ENCODE measurements at regions not wholly inside any gene's neighbourhood (a gene's known extent, or its start where the extent isn't known, plus 50 kb on each side); places are given as distances from the start of the nearest gene placed in this dataset.

DNA sequence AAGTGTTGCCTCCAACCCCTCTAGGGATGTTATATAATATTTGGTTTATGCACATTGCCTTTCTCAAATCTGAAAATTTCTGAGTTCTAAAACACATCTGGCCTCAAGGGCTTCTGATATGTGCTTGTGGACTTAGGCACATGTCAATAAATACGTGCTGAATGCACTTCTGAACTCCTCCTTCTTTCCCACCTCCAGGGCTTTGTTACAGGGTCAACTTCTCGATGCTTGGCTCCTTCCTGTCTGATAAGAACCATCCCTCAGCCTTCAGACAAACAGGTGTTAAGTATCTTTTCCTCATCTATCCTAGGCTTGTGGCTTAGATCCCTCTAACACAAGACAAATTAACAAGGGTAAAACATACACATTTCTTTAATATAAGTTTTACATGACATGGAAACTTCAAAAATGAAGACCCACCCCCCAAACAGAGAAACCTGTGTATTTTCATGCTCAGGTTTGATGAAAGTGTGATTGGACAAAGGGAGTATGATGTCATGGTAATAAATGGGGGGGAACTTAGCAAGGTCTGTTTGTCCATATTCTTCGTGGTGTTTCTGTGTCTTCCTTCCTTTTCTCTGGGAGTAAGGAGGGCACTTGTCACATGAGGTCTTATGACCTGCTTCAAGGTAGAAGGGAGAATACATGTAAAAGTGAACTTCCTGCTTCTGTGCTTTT, 326.9 kb downstream of the CD83 start:
- H3K4me1 ChIP-seq (ENCODE audit: control insufficient read depth, insufficient read depth, low read depth, low read length), result no peaks in the 10 kb centered on the region
- no peak overlapping the region for H2AFZ ChIP-seq (ENCODE audit: low read depth, low read length)
- H3K4ac ChIP-seq (ENCODE audit: low read depth in 1 of 2, low read length in 2 of 2), result no peak overlapping the region
- H3K4me3 ChIP-seq (ENCODE audit: insufficient read depth in 1 of 2, low read depth in 1 of 2, low read length in 2 of 2), result no peak overlapping the region
- no peak overlapping the region for H4K91ac ChIP-seq (ENCODE audit: low read length)
- no peaks in the 10 kb centered on the region for H3K27me3 ChIP-seq (ENCODE audit: control insufficient read depth in 1 of 2, insufficient read depth in 1 of 2, low read length in 2 of 2)
- no peaks in the 10 kb centered on the region for H3K36me3 ChIP-seq (ENCODE audit: control insufficient read depth in 1 of 2, insufficient read depth in 2 of 2, low read depth in 1 of 2, low read length in 2 of 2)
- 69% methylated on average over 3 of the region's 3 CpGs for WGBS
- no peak overlapping the region for H3K14ac ChIP-seq (ENCODE audit: low read length in 2 of 2)
- H3K9me3 ChIP-seq (ENCODE audit: control insufficient read depth, low read length), result peaks cover 3% of the 10 kb centered on the region
- H3K23ac ChIP-seq (ENCODE audit: low read length in 2 of 2), result no peak overlapping the region
- H2AK5ac ChIP-seq (ENCODE audit: low read length, severe bottlenecking), result no peak overlapping the region
- H3K27ac ChIP-seq (ENCODE audit: low read length, poor library complexity, severe bottlenecking), result no peak overlapping the region
- H3K18ac ChIP-seq (ENCODE audit: low read depth in 1 of 2, low read length in 2 of 2), result no peak overlapping the region
- no peak overlapping the region for H2BK5ac ChIP-seq (ENCODE audit: low read depth, low read length, poor library complexity, severe bottlenecking)
- H2BK15ac ChIP-seq (ENCODE audit: low read depth, poor library complexity, severe bottlenecking), result no peak overlapping the region
- no peak overlapping the region for H2BK120ac ChIP-seq (ENCODE audit: low read depth, low read length)
- no peak overlapping the region for H4K8ac ChIP-seq (ENCODE audit: low read length)
- H3K9ac ChIP-seq (ENCODE audit: low read length), result no peak overlapping the region
- H2BK12ac ChIP-seq (ENCODE audit: low read length in 2 of 2), result no peak overlapping the region
- no peaks in the 10 kb centered on the region for H3K79me1 ChIP-seq (replicated peaks; ENCODE audit: low read length, poor library complexity, severe bottlenecking)
- no peak overlapping the region for H3K4me2 ChIP-seq (ENCODE audit: low read length, poor library complexity, severe bottlenecking)
- DNase-seq, result no peak

DNA sequence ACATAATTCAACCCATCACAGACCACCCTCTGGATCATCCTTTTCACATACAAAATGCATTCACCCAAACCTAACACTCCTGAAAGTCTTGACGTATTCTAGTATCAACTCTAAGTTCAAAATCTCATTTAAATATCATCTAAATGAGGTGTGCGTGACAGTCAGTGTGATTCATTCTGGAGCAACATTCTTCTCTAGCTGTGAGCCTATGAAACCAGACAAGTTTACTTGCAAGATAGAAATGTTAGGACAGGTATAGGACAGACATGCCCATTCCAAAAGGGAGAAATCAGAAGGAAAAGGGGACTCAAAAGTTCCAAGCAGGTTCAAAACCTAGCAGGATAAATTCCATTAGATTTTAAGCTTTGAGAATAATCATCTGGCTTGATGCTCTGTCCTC, 329.7 kb downstream of the CD83 start:
- H2BK5ac ChIP-seq (ENCODE audit: low read depth, low read length, poor library complexity, severe bottlenecking), result no peak overlapping the region
- H3K27me3 ChIP-seq (ENCODE audit: control insufficient read depth in 1 of 2, insufficient read depth in 1 of 2, low read length in 2 of 2), result no peaks in the 10 kb centered on the region
- H3K27ac ChIP-seq (ENCODE audit: low read length, poor library complexity, severe bottlenecking), result no peak overlapping the region
- no peak overlapping the region for H3K23ac ChIP-seq (ENCODE audit: low read length in 2 of 2)
- H2AFZ ChIP-seq (ENCODE audit: low read depth, low read length), result no peak overlapping the region
- H3K4ac ChIP-seq (ENCODE audit: low read depth in 1 of 2, low read length in 2 of 2), result no peak overlapping the region
- no peak overlapping the region for H2AK5ac ChIP-seq (ENCODE audit: low read length, severe bottlenecking)
- no peak overlapping the region for H3K4me3 ChIP-seq (ENCODE audit: insufficient read depth in 1 of 2, low read depth in 1 of 2, low read length in 2 of 2)
- no peak overlapping the region for H2BK120ac ChIP-seq (ENCODE audit: low read depth, low read length)
- no peak overlapping the region for H2BK15ac ChIP-seq (ENCODE audit: low read depth, poor library complexity, severe bottlenecking)
- no peak overlapping the region for H3K14ac ChIP-seq (ENCODE audit: low read length in 2 of 2)
- peaks cover 3% of the 10 kb centered on the region for H3K9me3 ChIP-seq (ENCODE audit: control insufficient read depth, low read length)
- DNase-seq, result no peak
- H4K8ac ChIP-seq (ENCODE audit: low read length), result no peak overlapping the region
- H3K79me1 ChIP-seq (replicated peaks; ENCODE audit: low read length, poor library complexity, severe bottlenecking), result no peaks in the 10 kb centered on the region
- H4K91ac ChIP-seq (ENCODE audit: low read length), result no peak overlapping the region
- no peak overlapping the region for H3K18ac ChIP-seq (ENCODE audit: low read depth in 1 of 2, low read length in 2 of 2)
- H3K36me3 ChIP-seq (ENCODE audit: control insufficient read depth in 1 of 2, insufficient read depth in 2 of 2, low read depth in 1 of 2, low read length in 2 of 2), result no peaks in the 10 kb centered on the region
- H3K4me2 ChIP-seq (ENCODE audit: low read length, poor library complexity, severe bottlenecking), result no peak overlapping the region
- no peaks in the 10 kb centered on the region for H3K4me1 ChIP-seq (ENCODE audit: control insufficient read depth, insufficient read depth, low read depth, low read length)
- H3K9ac ChIP-seq (ENCODE audit: low read length), result no peak overlapping the region
- H2BK12ac ChIP-seq (ENCODE audit: low read length in 2 of 2), result no peak overlapping the region
- WGBS, result 100% methylated on average over 2 of the region's 2 CpGs

DNA sequence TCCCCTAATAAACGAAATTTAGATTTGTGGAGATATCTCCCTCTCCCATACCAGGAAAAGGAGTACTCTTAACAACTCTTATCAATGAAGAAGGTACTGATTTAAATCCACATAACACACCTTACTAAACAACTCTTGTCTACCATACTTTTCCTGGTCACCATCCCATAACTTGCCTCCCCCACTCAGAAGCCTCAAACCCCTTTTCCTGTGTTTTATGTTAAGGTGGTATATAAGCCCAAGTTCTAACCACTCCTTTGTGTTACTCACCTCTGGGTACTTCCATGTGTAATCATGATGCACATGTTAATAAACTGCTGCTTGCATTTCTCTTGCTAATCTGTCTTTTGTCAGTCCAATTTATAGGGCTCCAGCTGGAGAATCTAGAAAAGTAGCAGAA, 330.7 kb downstream of the CD83 start:
- H2BK12ac ChIP-seq (ENCODE audit: low read length in 2 of 2), result no peak overlapping the region
- H2BK120ac ChIP-seq (ENCODE audit: low read depth, low read length), result no peak overlapping the region
- H2AFZ ChIP-seq (ENCODE audit: low read depth, low read length), result no peak overlapping the region
- H3K23ac ChIP-seq (ENCODE audit: low read length in 2 of 2), result no peak overlapping the region
- H2AK5ac ChIP-seq (ENCODE audit: low read length, severe bottlenecking), result no peak overlapping the region
- 69% methylated on average over 1 of the region's 1 CpG for WGBS
- no peak overlapping the region for H3K14ac ChIP-seq (ENCODE audit: low read length in 2 of 2)
- H2BK15ac ChIP-seq (ENCODE audit: low read depth, poor library complexity, severe bottlenecking), result no peak overlapping the region
- H3K4me2 ChIP-seq (ENCODE audit: low read length, poor library complexity, severe bottlenecking), result no peak overlapping the region
- H4K91ac ChIP-seq (ENCODE audit: low read length), result no peak overlapping the region
- no peaks in the 10 kb centered on the region for H3K79me1 ChIP-seq (replicated peaks; ENCODE audit: low read length, poor library complexity, severe bottlenecking)
- H2BK5ac ChIP-seq (ENCODE audit: low read depth, low read length, poor library complexity, severe bottlenecking), result no peak overlapping the region
- H3K9ac ChIP-seq (ENCODE audit: low read length), result no peak overlapping the region
- DNase-seq, result no peak
- H3K9me3 ChIP-seq (ENCODE audit: control insufficient read depth, low read length), result peaks cover 3% of the 10 kb centered on the region
- no peak overlapping the region for H3K27ac ChIP-seq (ENCODE audit: low read length, poor library complexity, severe bottlenecking)
- no peaks in the 10 kb centered on the region for H3K36me3 ChIP-seq (ENCODE audit: control insufficient read depth in 1 of 2, insufficient read depth in 2 of 2, low read depth in 1 of 2, low read length in 2 of 2)
- H3K4ac ChIP-seq (ENCODE audit: low read depth in 1 of 2, low read length in 2 of 2), result no peak overlapping the region
- no peaks in the 10 kb centered on the region for H3K27me3 ChIP-seq (ENCODE audit: control insufficient read depth in 1 of 2, insufficient read depth in 1 of 2, low read length in 2 of 2)
- no peak overlapping the region for H3K4me3 ChIP-seq (ENCODE audit: insufficient read depth in 1 of 2, low read depth in 1 of 2, low read length in 2 of 2)
- no peak overlapping the region for H4K8ac ChIP-seq (ENCODE audit: low read length)
- peaks cover 3% of the 10 kb centered on the region for H3K4me1 ChIP-seq (ENCODE audit: control insufficient read depth, insufficient read depth, low read depth, low read length)
- no peak overlapping the region for H3K18ac ChIP-seq (ENCODE audit: low read depth in 1 of 2, low read length in 2 of 2)

DNA sequence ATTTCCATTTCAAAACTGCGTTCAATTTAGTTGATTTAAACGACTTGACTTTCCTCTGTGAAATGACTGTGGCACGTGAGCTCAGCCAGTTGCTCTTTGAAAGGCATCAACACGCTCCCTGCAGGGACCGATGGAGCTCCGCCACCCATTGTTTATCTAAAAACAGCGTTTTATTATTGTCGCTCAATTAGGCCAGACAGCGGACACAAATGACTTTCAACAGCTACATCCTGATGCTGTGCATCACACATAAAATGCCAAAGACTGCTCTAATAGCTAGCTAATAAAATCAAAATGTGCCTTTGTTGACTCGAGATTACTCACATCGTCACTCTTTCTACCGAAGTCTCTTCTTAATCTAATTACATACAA, 332.5 kb downstream of the CD83 start:
- WGBS, result 40% methylated on average over 12 of the region's 12 CpGs
- Histone ChIP-seq H3K79me1 (replicated peaks; ENCODE audit: low read length, poor library complexity, severe bottlenecking) (no peaks in the 10 kb centered on the region), H3K4ac (ENCODE audit: low read depth in 1 of 2, low read length in 2 of 2) (no peak overlapping the region), H4K91ac (ENCODE audit: low read length) (no peak overlapping the region), H3K4me3 (ENCODE audit: insufficient read depth in 1 of 2, low read depth in 1 of 2, low read length in 2 of 2) (no peak overlapping the region), H3K27me3 (ENCODE audit: control insufficient read depth in 1 of 2, insufficient read depth in 1 of 2, low read length in 2 of 2) (no peaks in the 10 kb centered on the region), H3K27ac (ENCODE audit: low read length, poor library complexity, severe bottlenecking) (no peak overlapping the region), H2BK12ac (ENCODE audit: low read length in 2 of 2) (no peak overlapping the region), H3K23ac (ENCODE audit: low read length in 2 of 2) (no peak overlapping the region), H3K9me3 (ENCODE audit: control insufficient read depth, low read length) (peaks cover 3% of the 10 kb centered on the region), H2BK15ac (ENCODE audit: low read depth, poor library complexity, severe bottlenecking) (no peak overlapping the region), H3K4me1 (ENCODE audit: control insufficient read depth, insufficient read depth, low read depth, low read length) (peaks cover 3% of the 10 kb centered on the region), H3K14ac (ENCODE audit: low read length in 2 of 2) (no peak overlapping the region), H2BK120ac (ENCODE audit: low read depth, low read length) (no peak overlapping the region), H4K8ac (ENCODE audit: low read length) (peak overlapping the region; percentile 27), H2AFZ (ENCODE audit: low read depth, low read length) (no peak overlapping the region), H2AK5ac (ENCODE audit: low read length, severe bottlenecking) (no peak overlapping the region), H3K36me3 (ENCODE audit: control insufficient read depth in 1 of 2, insufficient read depth in 2 of 2, low read depth in 1 of 2, low read length in 2 of 2) (no peaks in the 10 kb centered on the region), H3K18ac (ENCODE audit: low read depth in 1 of 2, low read length in 2 of 2) (no peak overlapping the region), H3K9ac (ENCODE audit: low read length) (no peak overlapping the region), H3K4me2 (ENCODE audit: low read length, poor library complexity, severe bottlenecking) (no peak overlapping the region), H2BK5ac (ENCODE audit: low read depth, low read length, poor library complexity, severe bottlenecking) (no peak overlapping the region)
- no peak for DNase-seq

Measured in mesenchymal stem cell (in vitro differentiated cells and primary cell).